Cardiac muscle cell (in vitro differentiated cells and primary cell): ENCODE measurements at regions not wholly inside any gene's neighbourhood (a gene's known extent, or its start where the extent isn't known, plus 50 kb on each side); places are given as distances from the start of the nearest gene placed in this dataset.

Source experiments
- DNase-seq, 2 donors: peaks; one replicate each; pipeline versions ENCODE4 v3.0.0 to v3.0.0-alpha.2; 2010 to 2017; ENCODE audit warnings: low read depth in 1 of 2, low spot score in 1 of 2
- H3K27ac ChIP-seq: fragments of 200-600 bp; sonication (generic); 2 replicates; pipeline ENCODE4 v1.5.1; 2016
- H3K27me3 ChIP-seq: fragments of 200-600 bp; sonication (generic); 2 replicates; pipeline ENCODE4 v1.6.0; 2016; ENCODE audit warnings: control low read depth
- H3K36me3 ChIP-seq: fragments of 200-600 bp; sonication (generic); 2 replicates; pipeline ENCODE4 v1.5.1; 2016; ENCODE audit warnings: control low read depth
- H3K4me1 ChIP-seq: fragments of 200-600 bp; sonication (generic); 2 replicates; pipeline ENCODE4 v1.8.1; 2017; ENCODE audit warnings: low read depth, mild to moderate bottlenecking, mixed run types
- H3K4me3 ChIP-seq: fragments of 200-600 bp; sonication (generic); 2 replicates; pipeline ENCODE4 v1.5.1; 2016; ENCODE audit warnings: mild to moderate bottlenecking
- H3K9me3 ChIP-seq: fragments of 200-600 bp; sonication (generic); 2 replicates; pipeline ENCODE4 v1.5.1; 2017; ENCODE audit warnings: low read depth, mild to moderate bottlenecking, control low read depth
- TF ChIP-seq, protein P1 (sequence below): IDR thresholded peaks from 2 replicates; pipeline ENCODE4 v1.5.1; 2012; ENCODE audit warnings: low read depth, mild to moderate bottlenecking, low read length

DNA sequence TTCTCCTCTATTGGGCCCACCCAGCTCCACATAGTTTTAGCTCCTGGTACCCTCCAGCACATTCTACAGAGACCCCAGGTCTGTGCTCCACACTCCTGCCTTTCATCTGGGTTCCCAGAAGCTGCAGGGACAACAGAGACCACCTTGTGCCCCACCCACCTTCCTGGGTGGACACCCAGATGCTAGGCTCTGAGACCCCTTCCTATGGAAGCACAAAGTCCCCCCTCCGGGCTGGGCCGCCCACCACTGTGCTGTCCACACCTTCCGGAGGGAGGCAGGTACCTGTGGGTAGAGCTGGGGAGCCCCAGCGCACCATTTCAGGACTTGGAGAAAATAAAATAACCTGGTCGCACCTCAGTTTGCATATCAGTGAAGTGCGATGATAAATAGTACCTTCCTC is 224.9 kb upstream of the FOXF1 start:
- no peaks in the 10 kb centered on the region for H3K9me3 ChIP-seq
- no peak for DNase-seq
- H3K4me3 ChIP-seq, result no peak overlapping the region
- H3K36me3 ChIP-seq, result no peaks in the 10 kb centered on the region
- TF ChIP-seq, protein P1, sequence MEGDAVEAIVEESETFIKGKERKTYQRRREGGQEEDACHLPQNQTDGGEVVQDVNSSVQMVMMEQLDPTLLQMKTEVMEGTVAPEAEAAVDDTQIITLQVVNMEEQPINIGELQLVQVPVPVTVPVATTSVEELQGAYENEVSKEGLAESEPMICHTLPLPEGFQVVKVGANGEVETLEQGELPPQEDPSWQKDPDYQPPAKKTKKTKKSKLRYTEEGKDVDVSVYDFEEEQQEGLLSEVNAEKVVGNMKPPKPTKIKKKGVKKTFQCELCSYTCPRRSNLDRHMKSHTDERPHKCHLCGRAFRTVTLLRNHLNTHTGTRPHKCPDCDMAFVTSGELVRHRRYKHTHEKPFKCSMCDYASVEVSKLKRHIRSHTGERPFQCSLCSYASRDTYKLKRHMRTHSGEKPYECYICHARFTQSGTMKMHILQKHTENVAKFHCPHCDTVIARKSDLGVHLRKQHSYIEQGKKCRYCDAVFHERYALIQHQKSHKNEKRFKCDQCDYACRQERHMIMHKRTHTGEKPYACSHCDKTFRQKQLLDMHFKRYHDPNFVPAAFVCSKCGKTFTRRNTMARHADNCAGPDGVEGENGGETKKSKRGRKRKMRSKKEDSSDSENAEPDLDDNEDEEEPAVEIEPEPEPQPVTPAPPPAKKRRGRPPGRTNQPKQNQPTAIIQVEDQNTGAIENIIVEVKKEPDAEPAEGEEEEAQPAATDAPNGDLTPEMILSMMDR, result no peak
- H3K27me3 ChIP-seq, result peaks cover 82% of the 10 kb centered on the region
- H3K27ac ChIP-seq, result no peak overlapping the region
- peaks cover 6% of the 10 kb centered on the region for H3K4me1 ChIP-seq

DNA sequence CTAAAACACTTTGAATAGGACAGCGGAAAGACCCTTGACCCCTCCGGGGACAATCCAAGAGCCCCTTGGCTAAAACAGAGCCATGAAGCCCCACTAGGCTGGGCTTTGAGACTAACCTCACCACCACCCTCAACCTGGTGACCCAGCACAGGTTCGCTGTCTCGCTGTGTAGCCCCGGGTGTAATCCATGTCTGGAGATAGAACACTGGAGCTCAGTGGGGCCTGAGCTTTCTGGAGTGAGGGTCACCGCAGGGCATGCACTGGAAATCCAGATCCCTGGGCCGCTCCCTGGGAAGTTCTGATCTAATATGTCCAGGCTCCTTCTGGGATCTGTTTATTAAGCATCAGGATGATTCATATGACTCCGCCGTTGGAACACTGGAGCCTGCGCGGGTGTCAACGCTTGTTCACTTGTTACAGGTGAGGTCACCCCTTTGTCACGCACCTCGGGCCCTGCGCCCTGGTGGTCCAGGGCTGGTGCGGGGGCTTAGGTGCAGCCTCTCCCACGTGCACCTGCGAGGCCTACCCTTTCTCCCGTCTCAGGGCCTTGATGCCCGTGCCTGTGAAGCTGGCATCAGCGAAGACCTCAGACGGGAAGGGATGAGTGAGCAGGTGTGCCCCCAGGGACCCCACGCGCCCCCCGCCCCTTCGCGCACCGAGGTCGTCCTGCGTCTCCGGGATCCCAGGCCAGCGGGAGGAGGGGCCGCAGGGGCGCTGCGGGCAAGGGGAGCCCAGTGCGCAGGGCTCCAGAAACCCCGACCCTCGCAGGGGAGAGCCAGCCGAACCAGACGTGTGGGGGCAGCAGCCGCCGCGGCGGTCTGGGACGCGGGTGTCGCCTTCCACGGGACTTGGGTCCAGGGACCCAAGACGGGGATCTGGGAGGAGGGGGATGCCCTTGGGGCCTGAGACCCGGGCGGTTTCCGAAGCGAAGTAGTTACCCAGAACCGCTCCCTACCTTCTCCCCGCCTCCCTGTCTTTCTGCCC is 224.1 kb upstream of the FOXF1 start:
- H3K27me3 ChIP-seq, result peaks cover 90% of the 10 kb centered on the region
- peak overlapping the region; percentile 27 for H3K4me3 ChIP-seq
- H3K9me3 ChIP-seq, result no peaks in the 10 kb centered on the region
- H3K27ac ChIP-seq, result no peak overlapping the region
- no peaks in the 10 kb centered on the region for H3K36me3 ChIP-seq
- peaks cover 6% of the 10 kb centered on the region for H3K4me1 ChIP-seq
- TF ChIP-seq, protein P1, result no peak
- no peak for DNase-seq

DNA sequence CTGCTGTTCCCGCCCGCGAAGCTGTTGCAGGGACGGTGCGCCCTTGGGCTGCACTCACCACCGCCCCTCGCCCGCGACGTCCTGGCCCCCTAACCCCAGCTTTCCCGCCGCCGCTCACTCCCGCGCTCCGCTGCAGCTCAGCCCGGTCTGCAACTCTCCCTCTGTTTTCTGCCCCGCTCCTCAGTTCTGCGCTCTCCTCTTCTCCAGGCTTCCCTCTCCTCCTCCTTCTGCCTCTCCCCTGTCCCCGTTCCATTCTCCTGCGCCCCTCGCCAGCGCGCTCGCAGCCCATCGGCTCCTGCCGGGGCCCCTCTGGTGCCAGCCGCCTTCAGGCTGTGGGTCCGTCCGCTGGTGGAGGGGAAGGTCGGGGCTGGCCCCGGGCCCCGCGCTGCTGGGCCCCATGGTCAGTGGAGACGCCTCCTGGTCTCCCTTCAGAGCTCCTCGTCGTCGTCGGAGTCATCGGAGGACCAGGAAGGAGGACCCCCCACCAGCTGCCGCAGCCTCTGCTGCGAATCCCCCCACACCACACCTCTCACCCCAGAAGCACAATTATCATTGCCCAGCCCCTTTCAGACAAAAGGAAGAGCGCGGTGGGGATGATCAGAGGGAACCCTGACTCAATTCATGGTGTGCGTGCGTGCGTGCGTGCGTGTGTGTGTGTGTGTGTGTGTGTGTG is 223.2 kb upstream of the FOXF1 start:
- Histone ChIP-seq H3K4me3 (peak overlapping the region; percentile 27), H3K27me3 (peaks cover 93% of the 10 kb centered on the region), H3K4me1 (peaks cover 6% of the 10 kb centered on the region), H3K9me3 (no peaks in the 10 kb centered on the region), H3K36me3 (no peaks in the 10 kb centered on the region), H3K27ac (no peak overlapping the region)
- TF ChIP-seq, protein P1, result no peak
- no peak for DNase-seq

DNA sequence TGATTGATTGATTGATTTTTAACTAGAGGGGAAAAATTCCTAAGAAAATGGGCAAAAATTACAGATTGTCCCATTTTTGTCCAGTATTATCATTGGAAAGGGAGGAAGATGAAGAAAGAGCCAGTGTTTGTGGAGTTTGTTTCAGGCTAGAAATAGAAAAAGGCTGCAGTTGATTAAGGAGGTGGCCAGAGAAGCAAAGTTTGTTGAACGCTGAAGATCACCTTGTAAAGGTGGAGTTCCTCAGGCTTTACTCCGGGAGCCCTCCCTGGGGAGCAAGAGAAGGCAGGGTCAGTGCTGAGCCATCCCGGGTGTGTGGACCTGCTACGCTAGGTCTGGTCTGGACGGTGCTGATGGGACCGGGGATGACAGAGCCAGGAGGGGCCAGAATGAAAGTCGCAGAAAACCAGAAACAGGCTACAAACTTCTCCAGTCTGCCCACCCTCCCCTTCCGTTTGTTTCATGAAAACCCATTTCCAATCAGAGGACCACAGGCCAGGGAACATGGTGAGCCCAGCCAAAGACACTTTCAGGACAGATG is 222.6 kb upstream of the FOXF1 start:
- H3K36me3 ChIP-seq, result no peaks in the 10 kb centered on the region
- DNase-seq, result no peak
- H3K4me1 ChIP-seq, result peaks cover 6% of the 10 kb centered on the region
- TF ChIP-seq, protein P1, result no peak
- H3K9me3 ChIP-seq, result no peaks in the 10 kb centered on the region
- no peak overlapping the region for H3K4me3 ChIP-seq
- no peak overlapping the region for H3K27ac ChIP-seq
- H3K27me3 ChIP-seq, result peaks cover 94% of the 10 kb centered on the region

DNA sequence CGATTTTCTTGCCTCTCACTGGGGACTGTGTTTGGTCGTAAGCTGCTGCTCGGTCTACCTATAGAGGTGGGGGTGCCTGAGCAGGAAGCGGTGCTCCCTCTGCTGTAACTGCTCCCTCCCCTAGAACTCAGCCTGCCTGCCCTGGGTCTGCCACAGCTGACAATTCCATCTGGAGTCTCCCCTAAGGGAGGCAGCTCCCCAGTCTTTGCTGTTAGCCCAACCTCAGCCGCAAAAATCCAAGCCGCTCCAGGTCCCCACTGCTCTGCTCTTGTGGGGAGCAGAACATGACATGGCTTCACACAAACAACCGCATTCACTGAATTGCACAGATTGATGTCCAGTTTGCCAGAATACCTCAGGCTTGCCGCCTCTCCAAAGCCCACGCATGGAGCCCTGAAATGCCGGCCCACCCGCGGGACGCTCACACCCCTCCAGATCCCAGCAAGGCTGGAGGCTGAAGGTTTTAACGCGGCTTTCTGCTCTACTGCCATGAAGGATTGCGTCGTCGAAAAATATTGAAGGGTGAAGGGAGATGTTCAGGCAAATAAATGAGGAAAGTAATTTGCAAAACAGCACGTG is 221.5 kb upstream of the FOXF1 start:
- Histone ChIP-seq H3K27me3 (peaks cover 86% of the 10 kb centered on the region), H3K9me3 (no peaks in the 10 kb centered on the region), H3K4me3 (no peak overlapping the region), H3K27ac (no peak overlapping the region), H3K36me3 (no peaks in the 10 kb centered on the region), H3K4me1 (peaks cover 6% of the 10 kb centered on the region)
- TF ChIP-seq, protein P1, result no peak
- DNase-seq, result no peak
